HG02759 (cell line): ENCODE measurements at regions not wholly inside any gene's neighbourhood (a gene's known extent, or its start where the extent isn't known, plus 50 kb on each side); places are given as distances from the start of the nearest gene placed in this dataset.
A peak's percentile ranks its signal among the peaks of the same experiment; 100 is the strongest.

Source experiments
- ATAC-seq: cut with Tn5 transposase; IDR thresholded peaks from one replicate; pipeline ENCODE4 v1.9.1; 2021; ENCODE audit warnings: mild to moderate bottlenecking, moderate library complexity; ENCODE audit not compliant: unreplicated experiment

DNA sequence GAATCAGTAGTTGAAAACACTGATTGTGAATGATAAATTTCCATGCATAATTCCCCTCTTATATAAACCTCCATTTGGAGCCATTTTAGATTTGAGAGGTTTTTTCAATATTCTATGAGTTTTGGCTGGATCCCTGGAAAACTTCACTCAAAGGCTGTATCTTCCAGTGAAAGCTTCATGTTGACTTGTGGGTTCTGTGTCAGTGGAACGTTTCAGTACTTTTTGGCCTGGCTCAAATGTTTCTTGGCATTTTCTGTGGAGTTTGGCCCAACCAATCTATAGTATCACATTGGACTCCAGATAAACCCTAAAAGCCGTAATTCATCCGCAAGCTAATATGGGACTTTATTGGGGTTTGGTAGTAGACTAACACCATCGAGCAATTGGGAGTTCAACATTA lies 172.6 kb upstream of the PRPS1L1 start:
- ATAC-seq, result no peak

GRCh38 chr7:18200855-18201254 lies 173.2 kb upstream of the PRPS1L1 start:
- ATAC-seq, result no peak

- no peak for ATAC-seq
Observed at GRCh38 chr7:18201350-18201749, 173.7 kb upstream of the PRPS1L1 start.

DNA sequence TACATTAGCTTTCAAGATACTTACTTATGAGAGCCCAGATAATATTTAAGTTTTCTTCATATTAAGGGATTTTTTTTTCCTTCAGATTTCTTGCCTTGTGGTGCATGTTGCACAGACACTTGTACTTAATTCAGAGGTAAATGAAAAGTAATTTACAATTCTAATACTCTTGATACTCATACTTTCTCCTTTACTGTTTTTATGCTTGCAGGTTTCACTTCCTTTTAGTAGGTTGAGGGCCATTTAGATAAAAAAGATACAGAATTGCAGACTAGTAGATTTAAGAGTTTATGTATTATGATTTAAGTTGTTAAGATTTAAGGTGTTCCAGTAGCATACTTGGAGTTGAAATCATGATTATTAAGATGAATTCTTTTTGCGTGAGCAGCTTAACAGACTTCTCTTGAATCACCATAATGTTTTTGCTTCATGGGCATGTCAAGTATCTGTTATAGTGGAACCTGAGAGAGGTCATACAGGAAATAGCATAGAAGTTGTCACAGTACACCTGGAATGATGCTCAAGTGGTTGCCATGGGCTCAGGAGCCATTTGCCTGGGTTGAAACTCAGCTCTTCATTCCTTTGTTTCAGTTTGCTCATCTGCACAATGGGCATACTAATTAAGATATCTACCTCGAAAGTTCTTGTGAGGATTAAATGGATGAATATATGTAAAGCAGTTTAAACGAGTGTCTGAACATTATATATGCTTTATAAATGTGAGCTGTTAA lies 174.8 kb upstream of the PRPS1L1 start:
- ATAC-seq, result no peak

DNA sequence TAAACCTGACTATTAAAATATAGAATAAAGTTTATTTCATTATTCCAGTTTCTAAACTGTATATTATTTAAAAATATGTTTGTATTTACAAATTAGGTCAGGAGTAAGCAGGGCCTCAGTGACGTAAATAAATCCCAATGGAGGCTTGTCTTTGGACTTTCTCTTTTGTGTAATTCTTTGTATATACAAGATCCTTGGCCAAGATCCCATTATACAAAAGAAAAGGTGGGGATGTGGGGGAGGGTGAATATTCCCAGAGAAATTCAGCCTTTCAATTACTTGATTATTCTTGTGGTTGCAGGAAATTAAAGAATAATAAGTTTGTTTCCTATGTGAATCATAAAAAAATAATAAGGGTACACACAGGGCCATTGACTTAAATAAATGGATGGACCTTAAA lies 178.7 kb upstream of the PRPS1L1 start:
- no peak for ATAC-seq

- no peak for ATAC-seq
Observed at GRCh38 chr7:18208921-18209320, 181.3 kb upstream of the PRPS1L1 start.

- ATAC-seq, result no peak
Observed at GRCh38 chr7:18210377-18210776, 182.7 kb upstream of the PRPS1L1 start.

DNA sequence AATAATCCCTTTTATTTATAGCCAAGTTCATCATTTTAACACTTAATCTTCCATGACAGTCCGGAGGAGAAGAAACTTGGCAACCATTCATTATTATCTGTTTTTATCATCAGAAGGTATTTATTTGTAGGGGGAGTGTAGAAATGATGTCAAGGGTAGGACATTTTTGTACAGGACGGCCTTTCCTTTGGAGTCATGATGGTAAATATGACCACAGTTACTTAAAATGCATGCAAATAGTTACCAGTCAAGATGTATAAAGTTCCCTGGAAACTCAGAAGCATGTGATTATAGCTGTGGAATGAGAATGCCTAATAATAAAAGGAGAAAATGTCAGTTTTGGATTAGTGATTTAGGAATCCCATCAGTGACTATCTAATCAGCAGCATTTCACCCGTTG lies 183.1 kb upstream of the PRPS1L1 start:
- no peak for ATAC-seq

DNA sequence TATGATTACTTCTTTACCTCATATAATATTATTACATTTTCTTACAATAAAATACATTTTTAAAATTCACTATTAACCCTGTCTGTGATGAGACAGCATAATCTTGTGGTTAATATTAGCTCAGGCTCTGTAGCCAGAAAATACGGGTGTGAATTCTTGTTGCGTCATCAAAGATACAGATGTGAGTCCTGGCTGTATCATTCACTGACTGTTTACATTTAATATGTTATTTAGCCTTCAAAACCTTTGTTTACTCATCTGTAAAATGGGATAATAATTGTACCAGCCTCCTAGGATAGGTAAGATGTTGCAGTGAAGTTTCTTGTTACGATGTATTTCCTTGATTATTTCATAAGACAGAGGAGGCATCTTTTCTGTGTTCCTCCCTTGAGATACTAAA lies 184.7 kb upstream of the PRPS1L1 start:
- no peak for ATAC-seq

DNA sequence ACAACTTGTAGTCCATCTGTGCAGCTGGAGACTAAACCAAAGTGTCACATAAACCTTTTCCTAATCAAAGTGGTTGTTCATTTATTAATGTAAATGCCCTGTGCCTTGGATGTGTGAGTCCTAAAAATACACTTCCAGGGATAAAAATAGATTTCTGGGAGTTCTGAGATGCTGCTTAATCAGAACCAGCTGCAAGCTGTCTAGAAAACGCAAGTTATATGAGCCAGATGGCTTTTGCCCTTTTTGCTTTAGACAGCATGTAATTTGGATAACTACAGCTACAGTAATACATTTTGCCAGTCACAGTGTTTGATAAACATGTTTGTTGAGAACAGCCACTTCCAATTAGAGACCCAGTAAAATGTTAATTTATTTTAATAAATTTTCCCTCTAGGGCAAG lies 185.1 kb upstream of the PRPS1L1 start:
- no peak for ATAC-seq

DNA sequence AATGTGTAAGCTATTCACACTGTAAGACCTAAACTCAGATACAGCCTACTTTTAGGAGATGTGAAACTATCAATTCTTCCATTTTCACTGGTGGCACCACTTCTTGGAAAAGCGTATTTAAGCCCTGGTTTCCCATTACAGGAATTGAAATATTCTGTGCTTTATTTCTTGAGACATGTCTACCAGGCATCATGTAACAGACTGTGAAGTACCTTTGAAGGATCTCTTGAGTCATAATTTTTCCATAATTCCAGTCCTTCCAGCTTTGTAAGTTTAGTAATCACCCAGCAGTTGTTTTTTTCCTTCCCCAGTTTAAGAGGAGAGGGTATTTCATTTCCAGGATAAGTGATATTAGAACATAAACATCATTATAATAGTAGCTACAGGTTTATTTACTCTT lies 186.0 kb upstream of the PRPS1L1 start:
- ATAC-seq, result no peak

DNA sequence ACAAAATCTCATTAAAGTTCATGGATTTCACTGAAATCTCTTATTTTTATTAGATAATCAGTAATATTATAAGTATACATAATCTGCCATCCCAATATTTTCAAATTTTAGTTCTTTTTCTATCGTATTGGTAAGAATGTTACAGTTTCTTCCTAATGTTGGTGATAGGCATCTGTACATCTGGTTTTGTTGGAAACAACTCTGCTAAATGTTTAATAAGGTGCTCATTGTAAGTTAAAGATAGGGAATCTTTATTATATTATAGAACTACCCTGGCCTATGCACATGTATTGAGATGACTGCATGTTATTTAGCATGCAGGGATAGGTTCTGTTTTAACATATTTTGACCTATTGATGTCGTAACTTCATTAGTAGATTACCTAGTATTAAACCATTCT lies 188.6 kb upstream of the PRPS1L1 start:
- no peak for ATAC-seq

GRCh38 chr7:18221377-18222293 lies 194.0 kb upstream of the PRPS1L1 start:
- no peak for ATAC-seq

DNA sequence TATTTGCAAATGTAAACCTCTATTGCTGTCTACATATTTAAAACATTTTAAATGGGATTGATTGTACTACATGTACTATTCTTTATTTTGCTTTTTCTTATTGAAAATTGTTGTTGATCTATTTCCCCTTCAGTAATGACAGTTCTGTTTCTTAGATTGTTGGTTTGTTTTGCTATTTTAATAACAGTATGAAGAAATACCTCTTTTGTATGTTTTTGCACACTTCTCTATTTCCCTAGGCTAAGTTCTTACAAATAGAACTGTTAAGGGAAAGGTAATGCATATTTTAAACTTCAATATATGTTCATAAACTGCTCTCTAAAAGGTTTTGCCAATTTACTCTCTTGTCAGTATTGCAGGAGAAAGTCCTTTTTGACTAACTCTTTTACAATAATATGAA lies 195.0 kb upstream of the PRPS1L1 start:
- ATAC-seq, result no peak

DNA sequence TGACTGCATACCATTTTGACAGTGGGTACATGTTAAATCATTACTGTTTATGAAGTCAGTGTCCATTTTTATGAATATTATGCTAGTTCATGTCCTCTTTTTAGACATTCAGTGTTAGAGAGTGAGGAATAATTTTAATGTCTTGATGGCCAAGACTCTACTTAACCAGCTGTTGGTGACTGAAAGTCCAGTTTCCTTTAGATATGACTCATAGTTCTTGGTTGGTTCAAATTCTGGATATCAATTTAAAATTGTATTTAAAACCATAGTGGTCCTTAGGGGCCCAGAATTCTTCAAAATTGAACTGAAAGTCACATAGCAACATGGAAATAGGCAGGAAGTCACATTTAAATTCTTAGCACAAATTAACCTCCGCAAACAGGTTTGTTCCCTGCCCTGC lies 196.5 kb upstream of the PRPS1L1 start:
- no peak for ATAC-seq

DNA sequence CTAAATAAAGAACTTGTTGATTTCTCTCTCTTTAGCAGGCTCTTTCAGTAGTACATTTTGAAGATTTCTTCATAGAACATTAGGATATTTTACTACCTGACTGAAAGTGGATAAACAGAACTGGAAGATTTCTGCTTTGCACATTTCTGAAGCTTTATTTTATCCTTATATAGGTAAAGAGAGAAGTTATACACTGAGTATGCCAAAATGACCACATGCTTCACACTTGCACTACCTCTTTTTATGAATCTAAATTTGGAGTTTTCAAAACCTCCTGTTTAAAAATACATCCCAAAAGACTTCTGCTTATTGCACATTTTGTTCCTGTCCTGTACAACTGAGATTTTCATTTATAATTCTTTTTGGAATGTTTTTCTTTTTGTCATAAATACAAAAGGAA lies 197.4 kb upstream of the PRPS1L1 start:
- ATAC-seq, result peak; percentile 42

GRCh38 chr7:18226598-18226997 lies 199.0 kb upstream of the PRPS1L1 start:
- no peak for ATAC-seq

DNA sequence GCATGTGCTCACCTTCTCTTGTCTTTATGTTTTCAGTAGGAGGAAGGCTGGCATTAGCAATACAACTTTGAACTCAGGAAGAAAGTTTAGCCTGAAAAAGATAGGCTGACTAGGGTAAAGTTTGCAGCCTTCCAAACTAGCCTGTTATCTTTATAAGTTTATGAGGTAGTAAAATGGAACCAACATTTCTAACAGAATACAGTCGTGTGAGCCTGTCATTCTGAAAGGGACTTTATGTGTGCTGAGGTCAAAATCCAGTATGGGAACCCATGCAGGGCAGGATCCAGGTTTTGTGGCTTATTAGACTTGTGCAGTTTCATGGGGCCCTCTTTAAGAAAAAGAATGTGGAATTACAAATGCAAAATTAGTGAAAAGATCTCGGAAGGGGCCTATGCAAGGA lies 201.0 kb upstream of the PRPS1L1 start:
- no peak for ATAC-seq

DNA sequence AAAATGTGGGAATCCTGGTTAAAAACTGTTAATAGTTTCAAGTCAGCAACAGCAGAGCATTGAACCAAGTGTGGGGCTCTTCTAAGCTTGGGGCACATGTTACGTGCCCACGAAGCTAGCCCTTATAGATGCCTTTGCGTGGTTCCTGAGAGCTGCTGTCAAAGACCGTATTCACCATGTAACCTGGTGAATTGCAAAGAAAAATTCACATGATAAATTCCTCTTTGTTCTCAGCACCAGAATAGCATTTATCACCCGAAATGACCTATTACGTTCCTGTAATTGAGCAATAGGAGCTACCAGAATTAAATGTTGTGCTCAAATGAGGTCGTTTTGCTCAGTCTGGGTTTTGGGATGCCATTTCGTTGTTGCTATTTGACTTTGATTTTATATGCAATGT lies 202.6 kb upstream of the PRPS1L1 start:
- no peak for ATAC-seq

DNA sequence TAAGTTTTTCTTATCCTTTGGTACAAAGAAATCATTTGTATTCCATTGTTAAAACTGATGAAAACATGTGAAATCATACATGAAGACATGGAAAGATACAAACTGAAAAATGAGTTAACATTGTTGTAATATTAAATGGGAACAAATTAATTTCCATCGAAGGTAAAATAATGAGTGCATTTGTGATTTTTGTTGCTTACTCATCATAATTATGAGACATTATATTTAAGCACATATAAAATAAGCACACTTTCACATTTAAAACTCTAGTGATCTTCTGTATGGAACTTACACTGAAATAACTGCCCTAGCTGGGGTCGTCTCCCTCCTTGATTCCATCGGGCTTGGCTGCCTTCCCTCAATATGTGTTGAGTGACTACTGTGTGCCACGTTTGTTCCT lies 204.2 kb upstream of the PRPS1L1 start:
- no peak for ATAC-seq

DNA sequence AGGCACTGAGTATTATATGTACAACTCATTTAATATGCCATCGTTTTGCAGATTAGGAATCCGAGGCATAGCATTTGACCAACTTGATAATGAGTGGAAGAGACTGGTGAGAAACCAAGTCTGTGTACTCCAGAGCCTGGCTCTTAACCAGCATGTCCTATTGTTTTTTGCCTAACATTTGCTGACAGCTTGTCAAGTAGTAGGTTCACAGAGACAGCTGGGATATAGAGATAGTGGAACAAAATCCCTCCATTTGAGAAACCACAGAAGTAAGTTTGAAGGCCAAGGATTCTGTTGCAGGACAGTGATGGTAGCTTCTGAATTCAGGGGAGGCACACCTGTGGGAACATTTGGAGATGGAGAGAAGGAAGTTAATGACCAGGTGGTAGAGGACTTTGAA lies 206.9 kb upstream of the PRPS1L1 start:
- no peak for ATAC-seq

GRCh38 chr7:18235819-18236218 lies 208.2 kb upstream of the PRPS1L1 start:
- ATAC-seq, result no peak
